Stimulated activated naive CD8-positive, alpha-beta T cell treated with anti-CD3 and anti-CD28 coated beads, Interleukin-15, Interleukin-2, amounts not matched to agents 100 U/mL and 50 U/mL, for 24 hours (primary cell): ENCODE measurements at regions not wholly inside any gene's neighbourhood (a gene's known extent, or its start where the extent isn't known, plus 50 kb on each side); places are given as distances from the start of the nearest gene placed in this dataset.
A peak's percentile ranks its signal among the peaks of the same experiment; 100 is the strongest.
"Not testable (repeated sequence)": the region's sequence is repeated elsewhere in the genome, so short reads cannot be mapped to it uniquely, and the experiment has no call there.

Experiments used
- ATAC-seq: fragments of 150-1000 bp; cut with Tn5 transposase; one replicate; pipeline ENCODE4 v1.10.0; 2021
- DNase-seq: peaks from one replicate; pipeline ENCODE4 v3.0.0; 2021

GRCh38 chr1:172918478-172918877, 132.3 kb downstream of the TNFSF18 start:
- ATAC-seq = no peak
- DNase-seq = no peak

- no peak for ATAC-seq
- DNase-seq = no peak
Observed at GRCh38 chr1:172926070-172926469, 124.7 kb downstream of the TNFSF18 start.

- DNase-seq (no peak), ATAC-seq (no peak)
Observed at GRCh38 chr1:172928412-172928811, 122.3 kb downstream of the TNFSF18 start.

DNA sequence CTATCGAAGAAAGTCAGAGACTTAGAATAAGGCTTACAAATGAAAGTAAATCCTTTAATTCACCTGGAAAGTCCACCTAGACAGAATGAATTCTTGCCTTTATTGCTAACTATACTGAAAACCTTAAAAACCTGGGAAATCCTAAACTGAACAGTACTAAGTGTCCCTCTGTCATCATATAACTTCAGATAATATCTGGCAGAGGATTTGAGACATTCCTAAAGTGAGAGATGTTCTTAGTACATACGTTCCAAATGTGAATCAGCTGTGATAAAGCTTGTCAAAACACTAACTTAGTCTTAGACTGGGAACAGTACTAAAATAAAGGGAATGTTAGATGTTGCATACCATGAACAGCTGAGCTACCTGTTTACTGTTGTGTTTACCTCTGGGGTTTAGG, 121.7 kb downstream of the TNFSF18 start:
- ATAC-seq (no peak), DNase-seq (no peak)

- no peak for DNase-seq
- ATAC-seq = no peak
Observed at GRCh38 chr1:172930142-172930541, 120.6 kb downstream of the TNFSF18 start.

DNA sequence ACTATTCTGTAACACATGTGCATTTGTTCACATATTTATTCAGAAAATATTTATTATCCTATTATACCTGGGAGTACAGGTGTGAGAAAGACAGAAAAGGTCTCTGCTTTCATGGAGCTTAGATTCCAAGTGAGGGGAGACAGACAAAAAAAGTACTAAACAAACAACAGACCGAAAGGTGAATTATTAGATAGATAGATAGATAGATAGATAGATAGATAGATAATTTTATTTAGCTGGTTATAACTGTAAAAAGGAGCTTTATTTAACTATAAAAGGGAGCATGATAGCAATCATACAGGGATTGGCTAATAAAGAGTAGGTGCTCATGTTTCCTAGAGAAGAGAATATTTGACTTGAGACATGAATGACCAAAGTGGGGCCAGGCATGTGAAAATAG, 119.4 kb downstream of the TNFSF18 start:
- ATAC-seq = no peak
- no peak for DNase-seq

DNA sequence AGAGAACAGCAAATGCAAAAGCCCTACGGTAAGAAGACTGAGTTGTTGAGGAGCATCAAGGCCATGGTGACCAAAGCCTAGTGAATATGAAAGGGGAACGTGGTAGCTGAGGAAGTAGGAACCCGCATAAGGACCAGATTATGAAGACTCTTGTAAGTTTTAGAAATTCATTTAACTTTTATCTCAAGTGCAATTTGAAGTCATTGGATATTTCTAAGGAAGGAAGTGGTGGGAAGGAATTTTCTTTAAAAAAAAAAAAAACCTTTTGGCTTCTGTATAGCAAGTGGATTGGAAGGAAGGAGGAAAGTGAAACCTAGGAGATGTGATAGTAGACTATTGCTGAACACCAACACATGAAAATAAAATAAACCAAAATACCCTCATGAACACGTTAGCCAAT, 119.0 kb downstream of the TNFSF18 start:
- DNase-seq = no peak

DNA sequence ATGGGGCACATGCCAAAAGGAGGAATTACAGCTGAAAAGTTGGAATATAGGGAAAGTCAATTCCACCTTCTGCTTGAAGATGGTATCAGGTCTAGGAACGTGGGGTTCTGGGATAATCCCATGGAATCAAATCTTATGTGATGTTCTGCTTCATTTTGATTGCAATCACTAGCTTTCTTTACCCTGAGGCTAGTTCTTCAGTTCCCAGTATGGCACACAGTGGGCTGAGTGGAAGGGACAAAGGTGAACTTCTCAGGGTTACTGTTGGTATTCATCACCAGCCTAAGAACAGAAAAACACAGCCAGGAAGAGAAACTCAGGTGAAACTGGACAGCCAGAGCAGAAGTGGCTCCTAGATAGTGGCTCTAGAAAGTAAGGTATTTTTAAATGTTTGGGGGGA, 117.8 kb downstream of the TNFSF18 start:
- DNase-seq = no peak
- no peak for ATAC-seq

More for the DNA sequence above, 119.0 kb downstream of the TNFSF18 start:
- ATAC-seq = no peak

DNA sequence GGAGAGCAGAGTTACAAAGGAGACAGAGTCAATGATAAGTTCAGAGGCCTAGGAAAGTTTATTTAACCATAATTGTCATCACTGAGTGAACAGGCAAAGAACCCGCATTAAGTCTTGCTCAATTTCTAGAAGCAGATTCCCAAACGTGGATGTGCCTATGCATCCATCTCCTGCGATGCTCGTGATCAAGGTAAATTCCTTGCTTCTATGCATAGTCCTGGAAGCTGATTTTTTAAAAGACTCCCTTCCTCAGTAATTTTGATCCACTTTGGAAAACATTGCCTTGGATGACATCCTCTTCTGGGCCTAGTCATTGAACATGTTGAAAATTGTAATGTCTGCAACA, 116.4 kb downstream of the TNFSF18 start:
- no peak for DNase-seq
- ATAC-seq = no peak

- DNase-seq = no peak
Observed at GRCh38 chr1:172935062-172935592, 115.6 kb downstream of the TNFSF18 start.

GRCh38 chr1:172936088-172936645, 114.6 kb downstream of the TNFSF18 start:
- no peak for ATAC-seq
- no peak for DNase-seq

More at GRCh38 chr1:172935062-172935592, 115.6 kb downstream of the TNFSF18 start:
- no peak for ATAC-seq

DNA sequence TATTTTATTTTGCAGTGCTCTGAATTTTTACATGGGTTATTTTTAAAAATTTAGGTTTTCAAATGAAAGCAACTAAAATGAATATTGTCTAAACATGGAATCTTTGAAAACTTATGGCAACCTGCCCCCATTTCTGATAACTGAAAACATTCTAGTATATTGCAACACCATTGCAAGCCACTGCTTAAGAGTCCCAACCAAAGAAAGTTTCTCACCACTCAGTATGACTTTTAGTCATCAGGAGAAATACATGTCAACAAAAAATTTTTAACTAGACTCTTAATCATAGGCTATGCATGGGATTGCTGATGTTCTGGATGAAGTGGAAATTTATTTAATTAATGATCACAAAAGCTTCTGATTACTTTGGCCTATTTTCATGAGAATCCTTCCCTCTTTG, 112.1 kb downstream of the TNFSF18 start:
- DNase-seq = no peak

DNA sequence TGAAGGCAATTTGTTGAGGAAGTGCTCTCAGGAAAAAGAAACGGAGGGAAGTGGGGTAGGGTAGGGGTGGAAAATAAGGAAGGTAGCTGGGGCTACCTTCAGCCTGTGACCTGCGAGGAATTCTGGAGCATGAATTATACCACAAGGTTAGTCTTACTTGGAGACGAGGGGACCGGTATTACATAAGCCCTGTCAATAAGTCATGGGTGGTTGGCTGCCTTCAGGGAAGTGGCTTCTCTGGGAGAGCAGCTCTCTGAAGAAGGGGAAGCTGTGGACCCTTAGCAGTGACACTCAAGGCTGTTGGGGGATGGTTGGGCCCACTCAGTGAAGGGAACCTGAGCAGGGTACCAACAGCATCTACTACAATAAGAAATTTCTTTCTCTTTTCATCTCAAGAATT, 111.3 kb downstream of the TNFSF18 start:
- ATAC-seq (no peak), DNase-seq (no peak)

More for the DNA sequence above, 112.1 kb downstream of the TNFSF18 start:
- ATAC-seq = no peak

GRCh38 chr1:172940174-172940855, 110.4 kb downstream of the TNFSF18 start:
- DNase-seq = no peak
- ATAC-seq = no peak

- DNase-seq (no peak), ATAC-seq (no peak)
Observed at GRCh38 chr1:172941471-172941870, 109.3 kb downstream of the TNFSF18 start.

DNA sequence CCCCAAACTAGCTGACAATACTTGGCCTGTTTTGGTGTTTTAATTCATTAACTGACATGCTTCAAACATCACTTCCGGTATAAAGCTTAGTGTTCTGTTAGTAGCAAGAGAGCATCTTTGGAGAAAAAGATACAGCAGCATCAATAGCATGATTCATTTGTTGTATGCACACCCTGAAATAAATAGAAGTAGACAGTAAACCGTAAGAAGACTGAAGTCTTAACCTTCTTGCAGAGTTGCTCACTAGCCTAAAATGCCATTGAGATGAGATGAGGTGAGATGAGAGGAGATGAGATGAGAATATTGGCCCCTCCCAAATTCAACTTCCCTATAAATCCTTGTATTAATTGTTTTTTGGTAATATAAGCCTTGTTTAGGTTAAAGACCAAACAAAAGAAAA, 108.8 kb downstream of the TNFSF18 start:
- no peak for DNase-seq
- no peak for ATAC-seq

DNA sequence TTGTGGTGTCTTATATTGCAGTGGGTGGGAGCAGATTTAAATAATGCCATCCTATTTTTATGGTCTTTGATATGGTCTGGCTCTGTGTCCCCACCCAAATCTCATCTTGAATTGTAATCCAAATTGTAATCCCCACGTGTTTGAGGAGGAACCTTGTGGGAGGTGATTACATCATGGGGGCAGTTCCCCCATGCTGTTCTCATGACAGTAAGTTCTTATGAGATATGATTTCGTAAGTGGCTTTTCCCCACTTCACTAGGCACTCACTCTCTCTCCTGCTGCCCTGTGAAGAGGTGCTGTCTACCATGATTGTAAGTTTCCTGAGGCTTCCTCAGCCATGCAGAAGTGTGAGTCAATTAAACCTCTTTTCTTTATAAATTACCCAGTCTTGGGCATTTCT, 107.6 kb downstream of the TNFSF18 start:
- not testable (repeated sequence) for DNase-seq, ATAC-seq

DNA sequence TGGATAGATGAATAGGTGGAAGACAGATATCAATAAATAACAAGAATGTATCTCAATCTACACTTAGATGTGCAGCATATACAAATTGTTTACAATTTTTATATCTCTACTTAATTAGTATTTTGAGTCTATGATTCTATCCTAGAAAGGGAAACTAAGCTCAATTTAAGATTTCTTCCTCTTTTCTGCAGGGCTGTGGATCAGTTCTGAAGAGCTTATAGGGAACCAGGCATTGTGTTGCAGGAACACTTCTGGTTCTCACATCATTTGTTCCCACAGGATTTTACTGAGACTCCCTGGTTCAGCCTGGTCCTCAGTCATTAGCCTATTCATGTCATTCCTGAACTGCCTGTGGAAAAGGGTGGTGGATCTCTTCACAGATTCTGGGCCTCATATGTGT, 105.8 kb downstream of the TNFSF18 start:
- DNase-seq = no peak
- ATAC-seq = no peak

DNA sequence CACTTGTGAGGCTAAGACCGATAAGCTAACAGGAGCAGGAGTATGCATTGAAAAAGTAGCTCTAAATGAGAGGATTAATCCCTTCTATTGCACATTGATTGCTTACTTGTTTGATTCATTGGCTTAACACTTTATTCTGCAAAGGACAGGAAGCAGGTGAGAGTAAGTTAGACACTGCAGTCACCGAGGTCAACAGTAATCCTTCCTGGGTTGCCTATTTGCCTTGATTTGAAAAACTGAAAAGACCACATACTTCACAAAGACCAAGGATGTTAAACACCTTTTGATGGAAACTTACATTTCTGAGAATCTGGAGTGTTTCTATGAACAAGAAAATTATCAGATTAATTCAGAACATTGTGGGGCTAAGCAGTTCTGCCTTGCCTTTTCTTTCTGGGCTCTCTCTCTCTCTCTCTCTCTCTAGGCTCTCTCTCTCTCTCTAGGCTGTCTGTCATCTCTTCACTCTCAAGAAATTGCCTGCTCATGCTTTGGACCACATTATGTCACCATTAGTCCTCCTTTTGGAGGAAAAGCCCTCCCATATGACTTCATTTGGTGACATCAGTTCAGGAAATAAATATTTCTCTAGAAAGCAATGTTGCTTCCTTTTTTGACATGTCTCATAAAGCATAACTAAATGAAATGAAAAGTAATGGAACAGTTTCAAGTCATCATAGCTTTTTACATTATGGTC, 103.8 kb downstream of the TNFSF18 start:
- DNase-seq (no peak), ATAC-seq (no peak)

DNA sequence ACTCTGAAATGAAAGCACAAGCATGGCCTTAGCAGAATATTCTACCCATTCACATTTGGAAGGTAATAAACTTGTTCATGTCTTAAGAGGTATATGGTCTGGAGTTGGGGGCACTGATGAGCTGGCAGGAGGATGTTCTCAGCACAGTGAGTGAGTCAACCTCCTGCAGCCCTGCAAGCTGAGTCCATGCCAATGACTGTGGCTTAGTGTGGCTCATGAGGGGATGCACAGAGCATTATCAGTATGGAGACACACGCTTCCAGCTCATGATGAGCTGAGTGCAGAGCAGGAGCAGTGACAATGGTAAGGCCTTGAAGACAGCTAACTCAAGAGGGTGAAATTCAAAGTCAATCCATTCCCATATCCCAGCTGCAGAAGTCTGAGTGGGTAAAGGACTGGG, 102.3 kb downstream of the TNFSF18 start:
- DNase-seq = peak; percentile 36
- ATAC-seq = peak; percentile 99

DNA sequence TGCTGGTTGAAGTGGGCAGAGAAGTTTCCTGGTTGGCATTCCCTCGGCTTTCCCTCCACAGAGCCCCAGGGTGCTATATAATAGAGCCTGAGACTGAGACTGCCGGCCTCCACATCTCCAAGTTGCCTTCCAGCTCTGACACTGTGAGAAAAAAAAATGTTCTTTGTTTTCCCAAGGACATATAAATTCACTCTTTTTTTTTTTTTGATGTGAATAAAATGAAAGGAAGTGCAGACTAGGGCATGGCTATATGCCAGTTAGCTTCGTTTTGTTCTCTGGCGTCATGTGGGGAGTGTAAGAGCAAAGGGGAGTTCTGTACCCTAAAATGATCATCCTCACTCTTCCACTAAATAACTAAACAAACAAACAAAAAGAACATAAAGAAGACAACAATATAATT, 101.6 kb downstream of the TNFSF18 start:
- DNase-seq = no peak
- ATAC-seq = no peak

DNA sequence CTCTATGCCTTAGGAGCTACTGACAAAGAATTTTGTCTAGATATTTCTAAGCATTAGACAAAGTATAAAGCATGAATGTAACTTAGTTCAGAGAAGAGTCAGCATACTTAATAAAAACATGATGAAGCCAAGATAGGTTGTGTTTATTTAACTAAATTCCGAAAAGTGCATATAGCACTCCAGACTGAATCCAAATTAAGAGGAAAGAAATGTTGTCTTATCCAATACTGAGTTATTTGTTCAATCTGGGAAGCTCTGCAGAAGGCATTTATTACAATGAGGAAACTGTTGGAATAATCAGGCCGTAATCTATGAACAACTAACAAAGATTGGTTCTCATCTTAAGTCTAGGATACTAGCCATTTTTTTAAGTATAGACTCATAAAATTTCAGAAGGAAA, 100.2 kb downstream of the TNFSF18 start:
- DNase-seq = no peak
- ATAC-seq = no peak

DNA sequence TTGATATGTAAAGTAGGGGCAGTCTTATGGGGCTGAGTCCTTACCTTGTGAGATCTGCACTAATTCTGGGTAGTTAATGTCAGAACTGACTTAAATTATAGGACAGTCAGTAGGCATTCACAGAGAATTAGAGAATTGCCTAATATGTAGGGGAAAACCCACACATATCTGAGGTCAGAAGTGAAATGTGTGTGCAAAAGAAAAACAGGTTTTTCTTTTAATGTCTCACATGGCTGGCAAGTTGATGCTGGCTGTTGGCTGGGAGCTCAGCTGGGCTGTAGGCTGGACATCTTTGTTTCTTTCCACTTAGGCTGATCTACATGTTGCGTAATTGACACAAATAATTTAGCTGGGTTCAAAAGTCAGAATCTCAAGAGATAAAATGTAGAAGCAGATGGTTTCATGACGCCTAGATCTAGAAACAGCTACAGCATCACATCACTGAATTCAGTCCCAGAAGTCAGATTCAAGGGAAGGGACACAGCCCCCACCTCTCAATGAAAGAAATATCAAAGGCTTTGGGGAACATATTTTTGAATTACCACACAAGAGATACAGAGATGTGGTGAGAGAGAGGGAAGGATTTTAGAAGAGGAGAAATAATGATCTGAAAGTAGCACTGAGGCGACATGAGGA, 98.9 kb downstream of the TNFSF18 start:
- ATAC-seq (peak; percentile 20), DNase-seq (no peak)
